ENCODE measurements at regions not wholly inside any gene's neighbourhood (a gene's known extent, or its start where the extent isn't known, plus 50 kb on each side); places are given as distances from the start of the nearest gene placed in this dataset.

- TF ChIP-seq CTCF (IDR thresholded peaks at IDR 0.05) = no peak
- TF ChIP-seq EZH2phosphoT487 (IDR thresholded peaks at IDR 0.05) = no peak
- no peak for TF ChIP-seq EZH2 (IDR thresholded peaks at IDR 0.05)
These were observed 95.4 kb downstream of the KCNE4 start for GRCh38 chr2:223147431-223147830.

Data from neural progenitor cell (in vitro differentiated cells).